ENCODE measurements at regions not wholly inside any gene's neighbourhood (a gene's known extent, or its start where the extent isn't known, plus 50 kb on each side); places are given as distances from the start of the nearest gene placed in this dataset.

- DNase-seq, result no peak
These were observed 55.0 kb upstream of the RGS5 start for GRCh38 chr1:163257763-163258162.

GRCh38 chr1:163258181-163258580 is 55.5 kb upstream of the RGS5 start:
- DNase-seq, result peak; percentile 15

- DNase-seq, result no peak
These were observed 57.7 kb upstream of the NUF2 start for GRCh38 chr1:163263818-163264655.

GRCh38 chr1:163265547-163265946 is 56.2 kb upstream of the NUF2 start:
- no peak for DNase-seq

- peak; percentile 43 for DNase-seq
These were observed 53.8 kb upstream of the NUF2 start for GRCh38 chr1:163267962-163268361.

GRCh38 chr1:163271535-163271934 is 50.2 kb upstream of the NUF2 start:
- peak; percentile 4 for DNase-seq

Measured in fibroblast of skin of back (primary cell).